Motor neuron (in vitro differentiated cells): ENCODE measurements at regions not wholly inside any gene's neighbourhood (a gene's known extent, or its start where the extent isn't known, plus 50 kb on each side); places are given as distances from the start of the nearest gene placed in this dataset.
A peak's percentile ranks its signal among the peaks of the same experiment; 100 is the strongest.
"Not testable (repeated sequence)": the region's sequence is repeated elsewhere in the genome, so short reads cannot be mapped to it uniquely, and the experiment has no call there.

Source experiments
- ATAC-seq, 8 experiments: fragments of 200-7000 bp; cut with Tn5 transposase; replicated peaks in 6 of 8; 2 replicates each; pipeline ENCODE4 v1.8.0; 2021; ENCODE audit warnings: mild to moderate bottlenecking in 8 of 8, moderate library complexity in 8 of 8
- H3K27ac ChIP-seq, 2 donors: fragments of 250-450 bp; sonication (Bioruptor Pico); 2 replicates each; pipeline ENCODE4 v1.9.0; 2021; ENCODE audit warnings: antibody characterized with exemption in 2 of 2, mild to moderate bottlenecking in 2 of 2, moderate library complexity in 1 of 2
- H3K4me1 ChIP-seq, 2 donors: fragments of 250-450 bp; sonication (Bioruptor Pico); replicated peaks in 1 of 2; 2 replicates each; pipeline ENCODE4 v1.6.1; 2021; ENCODE audit warnings: antibody characterized with exemption in 2 of 2, mild to moderate bottlenecking in 2 of 2, moderate library complexity in 1 of 2
- H3K4me3 ChIP-seq, 5 donors: fragments of 250-450 bp; sonication (Bioruptor Pico); 2 replicates each; pipeline ENCODE4 v1.9.0; 2021; ENCODE audit warnings: antibody characterized with exemption in 5 of 5, mild to moderate bottlenecking in 5 of 5, moderate library complexity in 4 of 5
- WGBS, 10 experiments: fragments of 450-650 bp; shearing (Covaris generic); methylation state at CpG; one replicate each; pipeline ENCODE4 v1.0.0; 2022; 5-methylcytosine and 5-hydroxymethylcytosine counted together
- in situ Hi-C, 9 experiments: fragments of 400-800 bp; cut with MboI; loops; one replicate each; pipeline ENCODE4 v1.15.0; 2021; ENCODE audit warnings: low sequenced_read_pairs in 9 of 9, low pct_unique_long_range_greater_than_20kb in 2 of 9; ENCODE audit not compliant: unreplicated experiment in 9 of 9

DNA sequence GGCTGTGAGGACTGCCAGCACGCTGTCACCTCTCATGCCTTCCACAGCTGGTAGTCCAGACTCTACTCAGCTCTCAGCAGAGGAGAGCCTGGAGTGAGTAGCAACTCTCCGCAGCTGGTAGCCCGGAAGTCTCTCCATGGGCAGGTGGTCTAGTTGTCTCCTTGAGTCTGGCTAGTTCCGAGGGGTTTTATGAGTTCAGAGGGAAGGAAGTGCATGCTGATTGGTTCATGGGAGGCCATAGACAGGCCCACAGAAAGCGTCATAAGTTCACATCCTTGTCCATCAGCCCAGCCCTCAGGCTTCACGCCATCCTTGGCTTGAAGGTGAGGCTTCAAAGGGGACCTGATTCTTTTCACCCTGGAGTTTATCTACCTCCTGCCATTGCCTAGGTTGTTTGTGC, 2662.4 kb upstream of the PCDH20 start:
- 70 to 100% (median 95%) methylated on average over 1 to 2 of the region's 6 CpGs; no CpG with 5 or more reads in 6 of the 10 experiments for WGBS, 10 experiments
- no peak for ATAC-seq
- H3K27ac ChIP-seq = no peak overlapping the region
- in situ Hi-C loops = no loop called here
- H3K4me1 ChIP-seq = no peaks in the 10 kb centered on the region
- no peak overlapping the region for H3K4me3 ChIP-seq

DNA sequence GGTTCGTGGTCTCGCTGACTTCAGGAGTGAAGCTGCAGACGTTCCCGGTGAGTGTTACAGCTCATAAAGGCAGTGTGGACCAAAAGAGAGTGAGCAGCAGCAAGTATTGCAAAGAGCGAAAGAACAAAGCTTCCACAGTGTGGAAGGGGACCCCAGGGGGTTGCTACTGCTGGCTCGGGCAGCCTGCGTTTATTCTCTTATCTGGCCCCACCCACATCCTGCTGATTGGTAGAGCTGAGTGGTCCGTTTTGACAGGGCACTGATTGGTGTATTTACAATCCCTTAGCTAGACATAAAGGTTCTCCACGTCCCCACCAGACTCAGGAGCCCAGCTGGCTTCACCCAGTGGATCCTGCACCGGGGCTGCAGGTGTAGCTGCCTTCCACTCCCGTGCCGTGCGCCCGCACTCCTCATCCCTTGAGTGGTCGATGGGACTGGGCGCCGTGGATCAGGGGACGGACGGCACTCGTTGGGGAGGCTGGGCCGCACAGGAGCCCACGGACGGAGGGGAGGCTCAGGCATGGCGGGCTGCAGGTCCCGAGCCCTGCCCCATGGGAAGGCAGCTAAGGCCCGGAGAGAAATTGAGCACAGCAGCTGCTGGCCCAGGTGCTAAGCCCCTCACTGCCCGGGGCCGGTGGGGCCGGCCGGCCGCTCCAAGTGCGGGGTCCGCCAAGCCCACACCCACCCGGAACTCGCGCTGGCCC, 2661.6 kb upstream of the PCDH20 start:
- 53 to 100% (median 96%) methylated on average over 1 to 7 of the region's 36 CpGs; no CpG with 5 or more reads in 6 of the 10 experiments for WGBS, 10 experiments
- in situ Hi-C loops, H3K27ac ChIP-seq, H3K4me3 ChIP-seq, ATAC-seq, H3K4me1 ChIP-seq: not testable (repeated sequence)

DNA sequence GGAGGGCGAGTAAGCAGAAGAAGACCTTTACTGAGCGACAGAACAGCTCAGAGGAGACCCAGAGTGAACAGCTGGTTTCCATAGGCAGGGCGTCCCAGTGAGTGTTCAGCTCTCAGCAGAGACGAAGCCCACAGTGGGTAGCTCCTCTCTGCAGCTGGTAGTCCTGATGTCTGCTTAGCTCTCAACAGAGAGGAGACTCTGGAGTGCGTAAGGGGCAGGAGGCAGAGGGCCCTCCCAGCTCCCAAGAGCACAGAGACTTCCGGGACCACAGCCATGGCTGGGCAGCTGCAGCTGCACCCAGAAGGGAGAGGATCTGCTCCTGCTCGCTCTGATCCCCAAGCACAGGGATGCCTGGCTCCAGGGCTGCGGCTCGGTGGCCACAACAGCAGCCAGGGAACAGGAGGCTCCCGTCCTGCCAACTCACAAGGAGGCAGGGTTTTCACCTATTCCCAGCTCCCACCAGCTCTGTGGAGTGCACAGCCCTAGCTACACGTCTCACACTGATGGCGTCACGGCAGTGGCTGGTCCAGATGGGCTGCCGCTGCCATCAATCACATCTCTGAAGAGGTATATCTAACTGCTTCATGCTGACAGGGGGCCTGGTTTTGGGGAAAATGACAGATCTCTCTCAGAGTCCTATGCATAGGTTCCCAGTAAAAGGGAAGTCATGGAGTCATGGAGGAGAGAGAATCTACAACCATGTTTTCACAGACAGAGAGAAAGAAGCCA, 2660.1 kb upstream of the PCDH20 start:
- H3K4me1 ChIP-seq = no peaks in the 10 kb centered on the region
- in situ Hi-C loops = no loop called here
- 20 to 100% (median 89%) methylated on average over 1 to 8 of the region's 14 CpGs; no CpG with 5 or more reads in 4 of the 10 experiments for WGBS, 10 experiments
- no peak overlapping the region for H3K4me3 ChIP-seq
- no peak overlapping the region for H3K27ac ChIP-seq
- ATAC-seq = peak in 1 of 8 experiments; percentile 49

DNA sequence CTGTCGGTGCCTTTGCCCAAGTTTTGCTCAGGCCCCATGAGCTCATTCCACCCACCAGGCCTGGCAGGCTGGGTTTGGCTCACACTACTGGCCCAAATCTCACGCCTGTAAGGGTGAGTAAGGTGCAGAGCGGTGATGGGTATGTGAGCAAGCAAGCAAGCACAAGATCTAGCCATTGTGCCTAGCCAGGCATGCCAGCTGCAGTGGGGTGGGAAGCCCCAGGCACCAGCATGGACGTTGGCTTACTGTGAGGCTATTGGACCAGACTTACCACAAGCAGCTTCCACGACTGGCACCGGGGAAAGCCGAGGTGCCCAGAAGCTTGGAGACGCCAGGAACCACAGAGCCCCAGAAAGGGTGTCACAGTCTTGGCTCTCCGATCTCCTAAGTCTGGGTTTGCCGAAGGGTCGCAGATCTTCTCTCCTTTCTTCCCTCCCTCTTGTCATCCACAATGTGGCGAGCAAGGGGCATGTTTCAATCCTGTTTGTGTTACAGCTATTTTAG, 2659.4 kb upstream of the PCDH20 start:
- WGBS, 10 experiments = 17 to 100% (median 83%) methylated on average over 1 to 8 of the region's 12 CpGs; no CpG with 5 or more reads in 1 of the 10 experiments
- Histone ChIP-seq H3K4me3 (no peak overlapping the region), H3K27ac (no peak overlapping the region), H3K4me1 (no peaks in the 10 kb centered on the region)
- ATAC-seq = no peak
- in situ Hi-C loops = no loop called here

DNA sequence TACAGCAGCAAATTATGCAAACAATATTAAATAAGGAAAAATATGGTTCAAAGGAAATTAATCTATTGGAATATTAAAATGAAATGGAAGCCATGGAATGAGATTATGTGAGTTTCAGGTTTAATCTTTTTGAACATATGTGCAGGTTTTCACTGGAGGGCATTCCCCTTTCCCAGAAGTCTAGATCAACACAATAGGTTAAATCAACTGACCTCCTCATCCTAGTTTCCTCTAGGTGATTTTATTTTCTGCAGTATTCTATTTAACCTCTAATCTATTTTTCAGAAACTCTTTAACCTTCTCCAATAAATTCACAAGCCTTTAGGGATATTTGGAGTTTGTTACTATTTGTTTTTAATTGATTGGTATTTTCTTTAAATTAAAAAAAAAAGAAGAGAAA, 2657.6 kb upstream of the PCDH20 start:
- ATAC-seq = no peak
- no peak overlapping the region for H3K27ac ChIP-seq
- no peak overlapping the region for H3K4me3 ChIP-seq
- in situ Hi-C loops = no loop called here
- no peaks in the 10 kb centered on the region for H3K4me1 ChIP-seq

DNA sequence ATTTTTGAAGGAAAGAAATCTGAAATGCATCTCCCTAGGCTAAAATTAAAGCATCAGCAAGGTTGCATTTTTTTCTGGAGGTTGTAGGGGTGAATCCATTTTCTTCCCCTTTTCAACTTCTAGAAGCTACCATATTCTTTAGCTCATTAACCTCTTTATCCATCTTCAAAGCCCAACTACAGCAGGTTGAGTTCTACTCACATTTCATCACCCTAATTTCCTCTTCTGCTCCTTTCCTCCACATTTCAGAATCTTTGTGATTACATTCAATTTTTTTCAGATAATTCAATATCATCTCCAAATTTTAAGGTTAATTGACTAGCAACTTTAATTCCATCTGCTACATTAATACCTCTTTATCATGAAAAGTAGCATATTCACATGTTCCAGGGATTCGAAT, 2655.7 kb upstream of the PCDH20 start:
- H3K27ac ChIP-seq = no peak overlapping the region
- H3K4me1 ChIP-seq = peaks cover 0 to 3% of the 10 kb centered on the region in 2 donors
- ATAC-seq = no peak
- 0 to 100% (median 86%) methylated on average over 1 of the region's 1 CpG; no CpG with 5 or more reads in 1 of the 10 experiments for WGBS, 10 experiments
- no peak overlapping the region for H3K4me3 ChIP-seq
- in situ Hi-C loops = no loop called here

DNA sequence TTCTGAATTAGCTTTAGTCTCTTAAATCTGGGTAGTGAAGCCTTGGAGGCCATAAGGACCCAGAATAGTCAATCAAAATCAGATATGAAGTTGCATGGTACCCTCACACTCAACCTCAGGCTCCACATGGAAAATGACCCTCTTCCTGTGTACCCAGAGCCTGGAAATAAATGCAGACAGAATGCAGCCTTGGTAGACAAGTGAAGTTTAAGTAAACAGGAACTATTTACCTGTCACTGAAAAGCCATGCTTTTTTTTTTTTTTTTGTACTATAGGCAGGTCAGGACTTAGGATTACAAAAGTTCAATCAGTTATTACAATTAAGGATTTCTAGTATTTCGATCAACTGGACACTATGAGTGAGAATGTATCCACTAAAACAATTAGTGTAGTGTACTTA, 2654.2 kb upstream of the PCDH20 start:
- ATAC-seq = no peak
- Histone ChIP-seq H3K27ac (no peak overlapping the region), H3K4me3 (no peak overlapping the region), H3K4me1 (peaks cover 0 to 3% of the 10 kb centered on the region in 2 donors)
- in situ Hi-C loops = no loop called here
- 0 to 100% (median 49%) methylated on average over 1 of the region's 1 CpG; no CpG with 5 or more reads in 4 of the 10 experiments for WGBS, 10 experiments

DNA sequence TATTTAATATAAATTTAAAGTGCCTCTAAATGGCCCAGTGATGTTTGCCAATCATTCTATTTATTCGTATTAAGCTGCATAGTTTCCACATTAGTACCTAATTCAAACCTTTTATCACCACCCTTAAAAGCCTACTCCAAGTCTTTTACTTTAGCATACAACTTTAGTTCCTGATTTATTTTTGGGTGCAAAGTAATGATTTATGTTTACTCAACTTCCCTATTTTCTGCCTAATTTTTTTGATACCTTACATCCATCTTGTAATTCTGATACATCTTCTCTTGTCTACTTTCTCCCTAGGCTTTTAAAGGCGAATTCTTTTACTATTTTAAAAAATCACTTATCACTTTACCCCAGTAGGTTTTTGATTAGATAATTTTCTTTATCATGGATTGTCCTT, 2651.1 kb upstream of the PCDH20 start:
- WGBS, 10 experiments = 0 to 94% (median 78%) methylated on average over 1 to 2 of the region's 2 CpGs
- Histone ChIP-seq H3K4me3 (no peak overlapping the region), H3K4me1 (peaks cover 0 to 3% of the 10 kb centered on the region in 2 donors), H3K27ac (no peak overlapping the region)
- ATAC-seq = no peak
- in situ Hi-C loops = no loop called here

DNA sequence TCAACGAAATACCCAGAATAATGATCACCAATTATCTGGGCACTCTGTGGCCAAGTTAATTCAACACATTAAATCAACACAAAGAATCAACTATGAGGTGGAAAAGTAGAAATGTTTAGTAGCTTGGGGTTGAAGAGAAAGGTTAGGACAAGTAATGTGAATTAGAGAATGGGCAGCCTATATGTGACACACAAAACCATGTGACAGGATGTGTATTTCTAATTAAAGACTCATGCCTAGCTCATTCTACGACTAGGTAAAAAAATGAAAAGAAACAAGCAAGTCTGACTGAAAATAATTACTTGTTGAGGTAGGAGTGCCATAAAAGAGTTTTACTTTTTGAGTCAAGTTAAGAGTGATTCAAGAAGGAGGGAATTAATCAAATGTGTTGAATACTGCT, 2646.0 kb upstream of the PCDH20 start:
- in situ Hi-C loops = no loop called here
- H3K4me3 ChIP-seq = no peak overlapping the region
- 7 to 88% (median 50%) methylated on average over 1 to 2 of the region's 2 CpGs; no CpG with 5 or more reads in 2 of the 10 experiments for WGBS, 10 experiments
- H3K27ac ChIP-seq = no peak overlapping the region
- H3K4me1 ChIP-seq = no peaks in the 10 kb centered on the region
- no peak for ATAC-seq

DNA sequence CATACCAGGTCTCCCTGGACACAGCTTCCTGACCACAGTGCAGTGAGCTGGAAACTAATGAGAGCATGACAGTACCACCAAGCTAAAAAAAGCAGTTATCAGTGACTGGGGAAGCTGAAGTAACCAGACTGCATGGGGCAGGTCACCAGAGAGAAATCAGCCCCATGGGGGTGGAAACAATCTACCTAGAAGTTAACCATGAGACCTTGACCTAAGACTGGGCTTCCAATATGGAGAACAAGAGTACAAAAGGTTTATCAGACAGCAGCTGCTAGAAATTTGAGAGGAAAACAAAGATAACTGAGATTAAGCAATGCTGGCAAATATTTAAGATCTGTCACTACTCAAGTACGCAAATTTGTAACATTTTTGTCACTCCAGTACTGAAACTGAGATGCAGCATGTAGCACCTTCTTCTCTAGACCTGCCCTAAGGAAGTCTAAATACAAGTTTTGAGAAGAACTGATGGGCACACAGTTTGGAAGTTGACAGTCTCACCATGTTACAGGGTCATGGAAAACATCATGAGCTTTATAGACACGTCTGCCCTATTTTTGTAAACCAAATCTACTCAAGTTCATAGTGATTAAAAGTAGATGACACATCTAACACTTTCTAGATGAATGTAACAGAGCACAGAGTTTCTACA, 2641.8 kb upstream of the PCDH20 start:
- WGBS, 10 experiments = 0 to 100% (median 82%) methylated on average over 1 to 2 of the region's 2 CpGs; no CpG with 5 or more reads in 2 of the 10 experiments
- Histone ChIP-seq H3K4me3 (no peak overlapping the region), H3K27ac (no peak overlapping the region), H3K4me1 (no peaks in the 10 kb centered on the region)
- ATAC-seq = no peak
- in situ Hi-C loops = no loop called here

DNA sequence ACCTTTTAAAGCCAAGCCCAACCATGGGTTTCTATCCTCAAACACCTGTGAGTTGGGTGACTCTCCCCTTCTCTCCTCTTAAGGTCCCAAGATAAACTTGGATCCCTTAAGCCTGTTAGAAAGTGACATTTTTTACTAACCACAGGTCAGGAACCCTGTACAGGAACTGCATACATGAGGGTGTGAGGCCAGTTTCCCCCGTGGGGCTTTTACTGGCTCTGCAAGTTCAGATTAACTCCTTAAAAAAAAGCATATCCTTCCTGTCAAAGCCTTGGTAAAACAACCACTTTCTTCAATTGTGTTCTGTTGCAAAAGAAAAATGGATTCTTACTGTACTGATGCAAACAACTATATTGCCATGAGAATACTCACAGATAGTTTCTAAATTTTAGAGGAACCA, 2638.7 kb upstream of the PCDH20 start:
- Histone ChIP-seq H3K4me3 (no peak overlapping the region), H3K27ac (no peak overlapping the region), H3K4me1 (no peaks in the 10 kb centered on the region)
- ATAC-seq = no peak
- 0 to 86% (median 50%) methylated on average over 1 of the region's 1 CpG; no CpG with 5 or more reads in 1 of the 10 experiments for WGBS, 10 experiments
- in situ Hi-C loops = no loop called here

DNA sequence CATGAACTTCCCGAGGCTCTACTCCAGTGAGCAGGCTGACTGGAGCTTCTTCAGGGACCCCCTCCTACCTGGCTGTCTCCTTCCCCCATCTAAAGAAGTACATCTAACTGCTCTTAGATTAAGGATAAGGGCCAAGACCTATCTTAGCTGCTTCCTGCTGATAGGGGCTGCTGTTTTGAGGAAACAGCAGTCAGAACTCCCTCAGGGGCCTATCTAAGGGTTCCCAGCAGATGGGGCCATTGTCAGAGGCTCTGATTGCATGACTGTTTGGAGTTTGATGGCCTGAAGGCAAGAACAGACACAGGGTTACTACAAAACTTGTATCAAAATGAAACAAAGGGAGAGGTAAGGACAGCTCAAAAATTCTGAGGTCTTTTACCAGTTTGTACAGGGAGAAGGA, 2636.9 kb upstream of the PCDH20 start:
- H3K27ac ChIP-seq = no peak overlapping the region
- WGBS, 10 experiments = 29% methylated on average over 1 of the region's 1 CpG; no CpG with 5 or more reads in 9 of the 10 experiments
- H3K4me1 ChIP-seq = no peaks in the 10 kb centered on the region
- in situ Hi-C loops = no loop called here
- no peak for ATAC-seq
- no peak overlapping the region for H3K4me3 ChIP-seq

DNA sequence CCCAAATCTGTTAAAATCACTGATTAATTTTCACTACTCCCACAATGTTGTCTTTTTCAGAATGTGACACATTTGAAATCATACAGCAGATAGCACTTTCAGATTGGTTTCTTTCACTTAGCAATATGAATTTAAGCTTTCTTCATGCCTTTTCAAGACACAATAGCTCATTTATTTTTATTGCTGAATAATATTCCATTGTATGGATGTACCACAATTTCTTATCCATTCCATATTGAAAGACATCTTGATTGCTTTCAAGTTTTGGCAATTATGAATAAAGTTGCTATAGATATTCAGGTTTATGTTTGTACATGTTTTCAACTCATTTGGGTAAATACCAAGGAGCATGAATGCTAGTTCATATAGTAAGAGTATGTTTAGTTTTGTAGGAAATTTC, 2635.6 kb upstream of the PCDH20 start:
- Histone ChIP-seq H3K4me1 (no peaks in the 10 kb centered on the region), H3K27ac (no peak overlapping the region), H3K4me3 (no peak overlapping the region)
- in situ Hi-C loops = no loop called here
- ATAC-seq = no peak
